ENCODE measurements at regions not wholly inside any gene's neighbourhood (a gene's known extent, or its start where the extent isn't known, plus 50 kb on each side); places are given as distances from the start of the nearest gene placed in this dataset.

GRCh38 chrX:112355931-112356330 is 273.4 kb upstream of the TRPC5 start:
- ATAC-seq (no peak), DNase-seq (no peak), FAIRE-seq (no peak)
- no peaks in the 10 kb centered on the region for H3K4me1 ChIP-seq
- no peak overlapping the region for H3K4me3 ChIP-seq
- no peaks in the 10 kb centered on the region for H3K27me3 ChIP-seq
- H3K9me3 ChIP-seq: no peaks in the 10 kb centered on the region
- no peak overlapping the region for H3K27ac ChIP-seq
- 28 to 52% methylated on average over 2 of the region's 2 CpGs for WGBS, 2 donors
- no peaks in the 10 kb centered on the region for H3K36me3 ChIP-seq
- no peak for TF ChIP-seq CTCF (IDR thresholded peaks at IDR 0.05)
- intact Hi-C loops (cut with DNase I): no loop called here

GRCh38 chrX:112341598-112341997 is 259.0 kb upstream of the TRPC5 start:
- WGBS, 2 donors: 36 to 39% methylated on average over 2 of the region's 2 CpGs
- intact Hi-C loops (cut with DNase I): no loop called here
- Histone ChIP-seq H3K27ac (no peak overlapping the region), H3K27me3 (peaks cover 0 to 7% (median 0%) of the 10 kb centered on the region in 4 donors), H3K9me3 (no peaks in the 10 kb centered on the region), H3K4me3 (no peak overlapping the region), H3K4me1 (no peaks in the 10 kb centered on the region), H3K36me3 (no peaks in the 10 kb centered on the region)
- TF ChIP-seq CTCF (IDR thresholded peaks at IDR 0.05): no peak
- DNase-seq: no peak
- FAIRE-seq: peak; percentile 43
- no peak for ATAC-seq

- Histone ChIP-seq H3K4me3 (no peak overlapping the region), H3K36me3 (no peaks in the 10 kb centered on the region), H3K27me3 (no peaks in the 10 kb centered on the region), H3K9me3 (no peaks in the 10 kb centered on the region), H3K4me1 (no peaks in the 10 kb centered on the region), H3K27ac (no peak overlapping the region)
- WGBS, 2 donors: 69 to 83% methylated on average over 1 of the region's 1 CpG
- no peak for DNase-seq
- no peak for TF ChIP-seq CTCF (IDR thresholded peaks at IDR 0.05)
- no peak for FAIRE-seq
- no peak for ATAC-seq
- intact Hi-C loops (cut with DNase I): no loop called here
These were observed 230.6 kb upstream of the TRPC5 start for GRCh38 chrX:112313201-112313600.

- WGBS, 2 donors: 38 to 45% methylated on average over 3 of the region's 3 CpGs
- Histone ChIP-seq H3K27me3 (peaks cover 0 to 6% (median 0%) of the 10 kb centered on the region in 4 donors), H3K36me3 (no peaks in the 10 kb centered on the region), H3K4me3 (no peak overlapping the region), H3K9me3 (no peaks in the 10 kb centered on the region), H3K4me1 (no peaks in the 10 kb centered on the region), H3K27ac (no peak overlapping the region)
- no peak for TF ChIP-seq CTCF (IDR thresholded peaks at IDR 0.05)
- intact Hi-C loops (cut with DNase I): no loop called here
- ATAC-seq: no peak
- no peak for DNase-seq
- no peak for FAIRE-seq
These were observed 223.5 kb upstream of the TRPC5 start for GRCh38 chrX:112306027-112306426.

GRCh38 chrX:112279940-112280339 is 197.4 kb upstream of the TRPC5 start:
- DNase-seq: no peak
- intact Hi-C loops (cut with DNase I): no loop called here
- H3K4me3 ChIP-seq: no peak overlapping the region
- 63 to 71% methylated on average over 1 of the region's 1 CpG for WGBS, 2 donors
- no peak for TF ChIP-seq CTCF (IDR thresholded peaks at IDR 0.05)
- peaks cover 0 to 5% (median 0%) of the 10 kb centered on the region in 4 donors for H3K27me3 ChIP-seq
- no peak for ATAC-seq
- no peaks in the 10 kb centered on the region for H3K9me3 ChIP-seq
- H3K36me3 ChIP-seq: no peaks in the 10 kb centered on the region
- FAIRE-seq: no peak
- no peaks in the 10 kb centered on the region for H3K4me1 ChIP-seq
- no peak overlapping the region for H3K27ac ChIP-seq
